ENCODE measurements at regions not wholly inside any gene's neighbourhood (a gene's known extent, or its start where the extent isn't known, plus 50 kb on each side); places are given as distances from the start of the nearest gene placed in this dataset.
"Not testable (repeated sequence)": the region's sequence is repeated elsewhere in the genome, so short reads cannot be mapped to it uniquely, and the experiment has no call there.

DNA sequence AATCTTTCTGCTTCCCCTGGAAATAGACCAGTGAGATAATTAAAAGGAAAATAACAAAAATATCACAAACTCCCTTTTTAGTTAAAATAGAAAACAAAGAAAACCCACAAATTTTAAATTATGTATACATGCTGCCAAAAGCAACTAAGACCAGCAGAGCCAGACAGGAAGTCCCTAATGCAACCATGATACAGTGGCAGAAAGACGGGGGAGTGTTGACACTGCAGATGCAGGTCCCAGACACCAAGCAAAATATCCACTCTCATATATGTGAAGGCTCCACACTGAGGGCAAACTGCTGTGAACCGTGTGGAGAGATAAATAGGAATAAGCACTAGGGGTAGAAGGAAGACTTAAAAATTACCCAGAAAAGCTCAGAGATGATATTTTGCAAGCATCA lies 401.0 kb downstream of the BTG1 start:
- no peak for DNase-seq (ENCODE audit: low spot score)

DNA sequence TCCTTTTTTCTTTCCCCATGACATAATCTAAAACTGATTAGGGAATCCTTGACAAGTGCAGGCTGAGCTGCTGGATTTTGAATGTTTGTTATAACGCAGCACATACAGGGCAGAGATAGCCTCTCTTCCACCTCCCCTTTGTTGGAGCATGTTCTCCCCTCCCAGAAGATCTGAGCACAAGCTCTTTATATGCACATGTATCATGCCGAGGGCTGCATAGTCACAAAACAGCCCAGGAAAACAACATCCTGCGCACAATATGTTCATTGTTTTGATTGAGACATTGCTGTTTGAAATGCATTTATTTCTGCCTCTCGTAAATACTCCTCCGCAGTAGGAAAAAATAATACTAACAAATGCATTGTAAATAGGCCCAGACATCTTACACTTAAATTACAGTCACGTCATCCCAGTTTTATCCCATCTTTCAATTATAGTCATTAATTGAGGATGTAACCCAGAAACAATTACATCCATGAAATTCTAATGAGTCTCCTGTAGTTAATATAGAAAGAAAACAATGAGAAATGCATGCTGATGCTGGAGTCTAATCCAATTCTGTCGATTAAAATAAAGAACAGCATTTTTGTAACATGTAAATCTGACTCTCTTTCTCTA lies 401.8 kb downstream of the BTG1 start:
- no peak for DNase-seq (ENCODE audit: low spot score)

DNA sequence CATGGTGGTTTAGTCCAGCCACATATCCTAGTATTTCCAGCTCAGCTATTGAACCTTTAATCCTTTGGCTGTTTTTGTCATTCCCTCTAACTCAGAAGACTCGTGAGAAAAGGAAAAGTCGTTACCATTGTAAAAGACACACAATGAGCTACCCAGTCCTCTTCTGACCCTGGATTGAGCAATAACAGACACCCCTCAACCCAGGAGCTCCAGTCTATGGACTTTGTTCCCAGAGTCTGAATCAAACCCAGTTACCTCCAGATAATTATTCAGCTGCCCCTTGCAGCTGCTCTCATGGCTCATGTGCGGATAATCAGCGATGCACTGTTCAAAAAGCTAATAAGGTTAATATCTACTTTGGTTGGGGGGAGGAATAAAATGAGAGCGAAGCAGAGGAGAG lies 402.4 kb downstream of the BTG1 start:
- no peak for DNase-seq (ENCODE audit: low spot score)

DNA sequence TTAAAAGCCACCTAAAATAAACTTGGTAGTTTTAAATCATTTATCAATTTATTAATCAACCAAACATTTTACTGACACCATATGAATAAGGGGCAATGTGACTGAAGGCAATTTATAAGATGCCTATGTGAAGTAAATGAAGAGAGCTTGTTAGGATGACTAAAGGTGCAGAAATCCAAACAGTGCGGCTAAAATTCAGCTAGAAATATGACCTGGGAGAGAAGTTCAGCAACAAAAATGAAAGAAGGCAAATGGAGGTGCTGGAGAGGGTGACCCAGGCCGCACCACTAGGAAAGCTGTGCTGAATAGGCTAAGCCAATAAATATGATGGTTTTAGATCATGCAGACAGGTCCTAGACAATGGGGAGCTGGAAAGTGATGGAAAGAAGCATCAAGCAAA lies 403.7 kb downstream of the BTG1 start:
- no peak for DNase-seq (ENCODE audit: low spot score)

DNA sequence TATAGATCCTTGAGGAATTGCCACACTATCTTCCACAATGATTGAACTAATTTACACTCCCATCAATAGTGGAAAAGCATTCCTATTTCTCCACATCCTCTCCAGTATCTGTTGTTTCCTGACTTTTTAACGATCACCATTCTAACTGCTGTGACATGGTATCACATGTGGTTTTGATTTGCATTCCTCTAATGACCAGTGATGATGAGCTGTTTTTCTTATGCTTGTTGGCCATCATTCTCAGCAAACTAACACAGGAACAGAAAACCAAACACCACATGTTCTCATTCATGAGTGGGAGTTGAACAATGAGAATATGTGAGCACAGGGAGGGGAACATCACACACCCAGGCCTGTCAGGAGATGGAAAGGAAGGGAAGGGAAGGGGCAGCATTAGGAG lies 411.8 kb downstream of the BTG1 start:
- not testable (repeated sequence) for DNase-seq (ENCODE audit: low spot score)

DNA sequence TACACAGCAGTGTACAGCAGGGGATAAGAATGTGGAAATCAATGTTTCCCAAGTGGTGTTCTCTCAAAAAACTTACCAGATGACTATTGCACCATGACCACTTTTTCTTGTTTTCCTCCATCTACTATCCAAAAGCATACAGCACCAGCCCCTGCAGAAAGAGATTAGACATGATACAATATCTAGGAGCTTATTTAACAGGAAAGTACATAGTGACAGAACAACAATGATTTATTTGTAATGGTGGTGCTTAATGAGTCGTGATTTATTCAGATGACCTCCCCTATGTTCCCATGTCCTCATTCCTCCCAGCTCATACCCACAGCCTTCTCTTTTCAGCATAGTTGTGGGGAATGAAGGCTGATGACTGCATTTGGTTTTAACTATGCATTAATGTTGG lies 413.6 kb downstream of the BTG1 start:
- DNase-seq (ENCODE audit: low spot score) = no peak

DNA sequence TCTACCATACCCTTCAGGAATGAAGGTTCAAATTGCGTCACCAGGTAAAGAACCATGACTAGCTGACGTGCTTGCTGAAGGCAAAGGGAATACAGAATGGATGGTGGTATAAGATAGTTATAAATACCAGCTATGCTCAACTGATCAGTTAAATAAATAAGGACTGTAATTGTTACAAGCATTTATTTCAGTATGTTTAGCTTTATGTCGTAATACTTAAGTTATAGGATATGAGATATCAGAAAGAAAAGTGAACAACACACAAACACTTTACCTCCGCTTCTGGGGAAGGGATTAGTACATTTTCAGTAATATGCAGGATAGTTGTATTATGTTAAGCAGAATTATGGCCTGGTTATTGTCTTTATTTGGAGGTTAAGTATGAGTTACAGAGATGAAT lies 416.1 kb downstream of the BTG1 start:
- DNase-seq (ENCODE audit: low spot score) = no peak

DNA sequence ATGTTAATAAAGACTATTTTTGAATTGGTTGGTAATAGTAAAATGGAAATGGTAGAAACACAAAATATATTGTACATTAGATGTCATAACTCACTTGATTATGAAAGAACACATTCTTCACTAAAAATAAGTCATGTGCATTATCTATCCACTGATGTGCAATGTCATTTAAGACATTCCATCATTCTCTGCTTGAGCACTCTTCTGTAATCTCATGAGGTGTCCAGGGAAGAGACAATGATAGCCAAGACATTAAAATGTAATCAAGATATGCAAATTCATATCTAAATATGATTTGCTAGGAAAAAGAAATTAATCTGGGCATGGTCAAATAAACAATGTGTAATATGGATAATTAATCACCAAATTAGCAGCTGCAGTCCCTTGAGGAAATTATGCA lies 422.5 kb downstream of the BTG1 start:
- no peak for DNase-seq (ENCODE audit: low spot score)

DNA sequence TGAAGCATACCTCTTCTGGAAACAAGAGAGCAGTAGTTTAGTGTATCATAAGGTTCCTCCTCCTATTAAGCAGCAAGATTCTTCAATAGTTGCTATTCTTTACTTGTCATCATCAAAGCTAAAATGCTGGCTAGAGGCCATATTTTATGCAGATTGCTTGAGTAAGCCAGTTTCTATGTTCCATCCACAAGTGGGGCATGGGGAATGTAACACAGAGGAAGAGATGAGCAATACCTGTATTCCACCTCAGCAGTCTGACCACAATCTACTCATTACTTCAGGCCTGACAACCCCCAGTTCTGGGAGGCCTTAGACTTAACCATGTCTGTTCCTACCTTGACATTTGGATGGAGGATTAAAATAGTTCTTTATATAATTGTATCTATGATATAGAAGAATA lies 423.6 kb downstream of the BTG1 start:
- peak; percentile 2 for DNase-seq (ENCODE audit: low spot score)

DNA sequence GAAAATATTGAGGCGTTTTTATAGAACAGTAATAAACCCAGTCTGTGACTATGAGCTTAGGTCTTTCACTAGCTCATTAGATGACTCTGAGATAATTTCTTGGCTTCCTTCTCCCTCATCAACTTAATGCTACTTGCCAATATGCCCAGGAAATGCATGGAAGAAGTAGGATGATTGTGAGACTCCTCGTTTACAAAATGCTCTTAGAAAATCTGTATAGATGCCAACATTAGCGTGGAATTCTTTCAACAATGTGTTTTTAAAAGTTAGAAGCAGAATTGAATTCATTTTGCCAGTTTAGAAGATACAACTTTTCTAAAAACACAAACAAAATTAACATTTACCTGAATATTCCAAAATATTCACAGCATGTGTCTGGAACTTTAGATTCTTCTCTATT lies 424.6 kb downstream of the BTG1 start:
- no peak for DNase-seq (ENCODE audit: low spot score)

DNA sequence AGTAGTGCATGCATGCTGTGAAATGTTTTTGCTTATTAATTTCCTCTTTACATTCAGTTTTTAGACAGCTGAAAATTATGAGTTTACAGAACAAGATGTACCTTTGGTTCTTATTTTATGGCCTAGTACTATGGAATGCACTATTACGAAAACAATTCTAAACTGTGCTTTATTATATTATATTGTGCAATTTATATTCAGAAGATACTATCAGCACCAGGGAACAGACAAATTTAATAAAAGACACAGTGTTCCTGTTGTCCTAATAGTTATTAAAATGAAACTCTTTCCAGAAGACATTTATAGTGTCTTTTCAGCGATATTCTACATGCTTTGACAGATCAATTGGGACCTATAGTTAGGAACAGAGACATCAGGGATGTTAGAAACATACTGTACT lies 427.3 kb downstream of the BTG1 start:
- no peak for DNase-seq (ENCODE audit: low spot score)

DNA sequence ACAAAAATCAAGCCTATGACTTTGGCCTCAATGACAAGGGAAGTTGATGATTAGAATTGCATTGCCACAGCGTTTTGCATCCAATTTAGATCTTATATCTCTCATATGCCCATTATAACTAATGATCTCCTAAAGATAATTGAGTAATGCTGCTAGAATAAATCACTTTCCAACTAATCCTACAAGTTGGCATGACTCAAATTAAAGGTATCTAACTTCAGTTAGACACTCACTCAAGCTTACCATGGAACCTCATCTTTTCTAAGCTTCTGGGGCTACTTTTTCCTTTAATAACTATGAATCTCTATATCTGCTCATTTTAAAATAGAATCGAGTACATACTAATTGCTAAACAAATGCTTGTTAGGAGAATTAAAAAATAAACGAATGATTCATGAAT lies 427.8 kb downstream of the BTG1 start:
- DNase-seq (ENCODE audit: low spot score) = no peak

DNA sequence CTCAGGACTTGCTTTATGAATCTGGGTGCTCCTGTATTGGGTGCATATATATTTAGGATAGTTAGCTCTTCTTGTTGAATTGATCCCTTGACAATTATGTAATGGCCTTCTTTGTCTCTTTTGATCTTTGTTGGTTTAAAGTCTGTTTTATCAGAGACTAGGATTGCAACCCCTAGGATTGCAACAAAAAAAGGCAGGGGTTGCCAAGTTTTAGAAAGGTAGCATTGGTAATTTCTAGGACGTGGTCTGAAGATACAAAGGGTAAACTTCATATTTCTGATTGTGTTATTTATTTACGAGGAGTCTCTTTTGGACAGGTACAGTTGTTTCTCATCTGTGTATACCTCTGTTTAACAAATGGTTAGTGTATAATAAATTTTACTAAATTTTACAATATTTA lies 433.7 kb downstream of the BTG1 start:
- not testable (repeated sequence) for DNase-seq (ENCODE audit: low spot score)

DNA sequence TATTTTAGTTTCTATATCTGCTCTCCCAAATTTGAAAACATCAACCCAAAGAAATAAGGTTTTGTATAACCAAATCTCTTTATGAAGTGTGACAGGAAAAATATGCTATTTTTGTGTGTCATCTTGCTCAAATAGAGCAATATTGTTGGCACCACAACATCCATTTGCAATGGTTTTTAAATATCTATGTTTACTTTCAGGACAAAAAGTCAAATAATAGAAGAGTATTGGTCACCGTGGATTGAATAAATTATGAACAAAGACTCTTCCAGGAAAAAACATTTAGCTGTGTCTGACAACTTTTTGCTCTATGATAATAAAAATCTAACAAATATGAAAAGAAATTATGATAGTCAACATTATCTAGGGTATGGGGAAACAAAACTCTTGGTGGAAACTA lies 439.2 kb downstream of the BTG1 start:
- no peak for DNase-seq (ENCODE audit: low spot score)

DNA sequence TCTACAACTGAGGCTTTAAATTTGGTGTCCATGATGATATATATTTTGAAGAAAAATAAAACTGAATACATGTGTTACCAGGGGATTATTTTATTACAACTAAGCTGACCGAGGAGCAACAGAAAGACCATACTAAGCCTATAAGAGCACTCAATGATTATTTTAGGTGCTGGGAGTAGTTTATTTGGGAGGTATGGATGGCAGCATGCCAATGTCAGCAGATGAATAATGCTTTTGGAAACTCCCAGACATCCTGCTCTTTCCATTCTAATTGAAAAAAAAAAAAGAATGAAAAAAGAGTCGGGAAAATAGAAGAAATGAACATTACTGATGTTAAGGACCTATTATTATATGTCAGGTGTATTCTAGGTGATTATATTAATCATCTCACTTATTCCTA lies 441.2 kb downstream of the BTG1 start:
- DNase-seq (ENCODE audit: low spot score) = peak; percentile 19

DNA sequence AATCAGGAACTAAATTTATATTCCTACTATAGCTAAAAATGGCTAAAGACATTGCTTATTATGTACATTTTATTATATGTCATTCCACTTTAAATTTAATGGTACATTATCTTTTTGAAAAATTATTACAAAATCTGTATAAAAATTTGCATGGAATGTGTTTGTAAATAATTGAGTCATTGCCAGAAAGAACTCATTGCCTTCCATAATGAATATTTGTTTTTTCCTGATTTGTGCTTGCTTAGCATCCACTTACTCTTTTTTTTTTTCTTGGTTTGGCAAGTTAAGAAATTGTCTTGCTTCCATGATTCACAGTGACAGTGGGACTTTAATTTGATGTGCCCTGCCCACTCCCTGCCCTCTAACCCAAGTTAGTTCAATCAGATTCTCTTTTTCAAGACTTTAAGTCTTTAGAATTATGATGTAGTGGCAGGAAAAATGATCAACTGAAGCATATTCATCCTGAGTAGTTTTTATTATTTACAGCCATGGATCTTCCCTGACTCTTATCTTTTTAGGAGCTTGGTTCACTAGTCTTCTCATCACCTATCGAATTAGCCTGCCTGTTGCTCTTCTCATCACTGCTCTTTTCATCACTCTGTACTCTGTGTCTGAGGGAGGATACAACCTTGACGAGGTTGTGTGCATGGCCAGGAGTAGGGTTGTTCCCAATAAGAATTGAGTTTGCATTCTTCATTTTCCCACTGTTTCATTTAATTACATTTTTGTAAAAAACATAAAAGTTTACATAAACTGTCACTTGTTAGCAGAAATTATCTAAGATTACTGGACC lies 442.0 kb downstream of the BTG1 start:
- DNase-seq (ENCODE audit: low spot score) = no peak

DNA sequence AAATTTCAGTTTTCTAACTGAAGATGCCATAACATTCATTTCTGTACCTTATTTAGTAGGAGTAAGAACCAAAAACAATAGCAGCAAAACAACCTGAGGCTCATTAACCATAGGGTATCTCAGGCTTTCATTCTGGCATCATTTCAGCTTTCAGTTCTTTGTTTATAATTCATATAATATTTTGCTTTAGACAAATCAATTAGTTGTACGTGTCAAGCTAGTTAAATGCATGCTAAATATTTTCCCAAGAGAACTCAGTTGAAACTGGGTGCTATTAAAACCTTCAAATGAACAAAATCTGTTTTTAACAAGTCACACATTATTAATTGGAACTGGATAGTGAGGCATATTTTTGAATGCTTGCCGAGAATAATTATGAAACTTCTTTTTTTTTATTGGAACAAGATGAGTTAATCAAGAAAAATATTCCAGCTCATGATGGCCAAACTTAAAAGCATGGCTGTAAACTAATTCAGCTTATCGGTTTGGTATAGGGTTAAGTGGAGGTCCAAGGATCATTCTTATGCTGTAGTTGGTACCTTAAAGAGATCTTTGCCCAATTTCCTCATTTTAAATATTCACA lies 442.7 kb downstream of the BTG1 start:
- no peak for DNase-seq (ENCODE audit: low spot score)

DNA sequence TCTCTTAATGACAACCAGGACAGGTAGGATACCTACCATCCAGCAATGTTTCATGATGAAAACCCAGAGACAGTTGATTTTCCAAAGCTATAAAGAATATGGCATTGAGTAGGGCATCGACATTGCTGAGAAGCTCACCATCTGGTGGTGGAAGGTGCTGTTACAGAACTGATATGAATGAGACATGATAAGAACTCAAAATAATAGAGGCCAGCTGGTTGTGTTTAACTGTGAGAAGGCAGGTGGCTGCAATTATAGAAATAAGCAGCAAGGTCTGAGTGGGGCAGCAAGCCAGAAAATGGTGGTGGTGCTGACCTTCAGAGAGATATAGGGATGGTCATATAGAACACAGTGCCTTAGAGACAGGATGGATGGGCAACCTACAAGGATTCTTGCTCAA lies 449.7 kb downstream of the BTG1 start:
- DNase-seq (ENCODE audit: low spot score) = no peak

DNA sequence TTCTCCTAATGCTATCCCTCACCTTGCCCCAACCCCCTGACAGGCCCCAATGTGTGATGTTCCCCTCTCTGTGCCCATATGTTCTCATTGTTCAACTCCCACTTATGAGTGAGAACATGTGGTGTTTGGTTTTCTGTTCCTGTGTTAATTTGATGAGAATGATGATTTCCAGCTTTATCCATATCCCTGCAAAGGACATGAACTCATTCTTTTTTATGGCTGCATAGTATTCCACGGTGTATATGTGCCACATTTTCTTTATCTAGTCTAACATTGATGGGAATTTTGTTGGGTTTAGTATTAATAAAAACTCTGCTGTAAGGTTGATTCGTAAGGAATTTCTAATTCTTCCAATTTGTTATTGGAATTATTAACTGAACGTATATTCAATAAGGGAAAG lies 450.2 kb downstream of the BTG1 start:
- DNase-seq (ENCODE audit: low spot score) = not testable (repeated sequence)

DNA sequence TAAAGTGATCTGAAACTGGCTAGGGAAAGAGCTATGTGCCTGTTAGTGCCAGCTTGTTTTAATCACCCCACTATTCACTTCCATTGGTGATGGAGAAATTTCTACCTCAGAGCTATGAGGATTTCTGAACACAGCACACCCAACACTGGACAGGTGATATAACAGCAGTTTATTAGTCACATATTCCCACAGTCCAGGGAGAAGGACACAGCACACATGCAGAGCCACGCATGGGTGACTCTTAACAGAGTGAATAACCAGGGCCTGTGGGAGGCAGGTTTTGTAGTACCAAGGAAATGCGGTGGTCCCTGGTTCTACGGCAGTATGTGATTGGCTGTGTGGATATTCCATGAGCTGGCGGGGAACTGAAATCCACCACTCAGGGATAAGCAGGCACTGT lies 455.1 kb downstream of the BTG1 start:
- DNase-seq (ENCODE audit: low spot score) = no peak

DNA sequence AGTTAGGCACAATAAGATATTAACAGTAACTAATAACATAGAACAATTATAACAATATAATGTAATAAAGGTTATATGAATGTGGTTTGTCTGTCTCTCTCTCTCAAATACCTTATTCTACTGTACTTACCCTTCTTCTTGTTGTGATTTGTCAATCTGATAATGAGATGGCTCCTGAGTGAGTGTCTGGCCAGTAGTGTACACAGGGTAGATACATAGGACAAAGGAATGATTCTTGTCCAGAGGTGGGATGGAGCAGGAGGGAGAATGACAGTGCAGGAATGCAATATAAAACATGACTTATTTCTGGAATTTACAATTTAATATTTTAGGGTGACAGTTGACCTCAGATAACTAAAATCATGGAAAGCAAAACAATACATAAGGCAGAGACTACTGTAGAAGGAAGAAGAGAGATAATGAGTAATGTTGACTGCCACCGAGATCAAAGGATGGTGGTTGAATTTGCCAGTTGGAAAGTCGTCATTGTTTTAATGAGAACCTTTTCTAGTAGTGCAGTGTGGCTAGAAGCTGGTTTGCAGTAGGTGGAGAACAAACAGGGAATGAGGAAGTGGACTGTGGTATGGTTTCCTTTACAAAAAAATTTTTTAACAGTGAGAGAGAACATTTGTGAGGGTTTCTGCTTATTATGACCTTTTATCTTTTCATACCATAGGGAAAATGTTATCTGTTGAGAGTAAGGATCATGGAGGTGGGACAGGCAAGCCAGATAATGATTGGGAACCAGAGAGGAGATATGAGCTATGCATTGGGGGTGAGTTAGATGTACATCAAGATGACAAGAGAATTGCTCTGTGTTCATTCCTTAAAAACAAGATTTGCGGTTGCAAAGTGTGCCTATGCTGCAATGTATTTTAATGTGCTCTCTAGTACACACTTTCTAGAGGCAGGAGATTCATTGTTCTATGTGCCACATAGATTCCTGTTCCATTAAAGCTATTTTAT lies 458.3 kb downstream of the BTG1 start:
- no peak for DNase-seq (ENCODE audit: low spot score)

DNA sequence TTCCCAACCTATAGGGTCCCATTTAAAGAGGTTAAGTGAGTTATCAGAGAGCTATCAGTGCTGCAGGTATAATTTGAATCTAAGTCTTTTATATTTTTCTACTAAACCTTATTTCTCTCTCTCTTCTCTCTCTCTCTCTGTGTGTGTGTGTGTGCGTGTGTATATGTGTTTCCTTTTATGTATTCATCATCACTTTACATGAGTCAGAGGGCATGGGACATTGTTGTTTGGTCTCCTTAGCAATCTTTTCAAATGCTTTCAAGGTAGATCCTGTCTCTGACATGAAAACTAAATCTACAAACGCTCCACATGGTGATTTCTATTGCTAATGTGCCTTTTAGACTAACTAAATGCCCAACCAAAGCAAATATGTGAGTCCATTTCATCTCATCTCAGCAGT lies 459.7 kb downstream of the BTG1 start:
- DNase-seq (ENCODE audit: low spot score) = no peak
